ENCODE measurements at regions not wholly inside any gene's neighbourhood (a gene's known extent, or its start where the extent isn't known, plus 50 kb on each side); places are given as distances from the start of the nearest gene placed in this dataset.

GRCh38 chr14:100442498-100443490 is 119.7 kb downstream of the SLC25A47 start:
- TF ChIP-seq YY1 (IDR thresholded peaks at IDR 0.05; ENCODE audit: insufficient read depth, insufficient read length) (no peak), ZNF274 (IDR thresholded peaks at IDR 0.05; ENCODE audit: low read depth, low read length) (no peak), SUZ12 (IDR thresholded peaks at IDR 0.05; ENCODE audit: extremely low read depth, insufficient read depth, insufficient read length) (no peak)

Data from NT2/D1 (cell line).